GM18517 (cell line): ENCODE measurements at regions not wholly inside any gene's neighbourhood (a gene's known extent, or its start where the extent isn't known, plus 50 kb on each side); places are given as distances from the start of the nearest gene placed in this dataset.
A peak's percentile ranks its signal among the peaks of the same experiment; 100 is the strongest.

ENCODE experiments used
- ATAC-seq: cut with Tn5 transposase; IDR thresholded peaks from one replicate; pipeline ENCODE4 v1.9.1; 2021; ENCODE audit warnings: mild to moderate bottlenecking, moderate library complexity; ENCODE audit not compliant: unreplicated experiment

DNA sequence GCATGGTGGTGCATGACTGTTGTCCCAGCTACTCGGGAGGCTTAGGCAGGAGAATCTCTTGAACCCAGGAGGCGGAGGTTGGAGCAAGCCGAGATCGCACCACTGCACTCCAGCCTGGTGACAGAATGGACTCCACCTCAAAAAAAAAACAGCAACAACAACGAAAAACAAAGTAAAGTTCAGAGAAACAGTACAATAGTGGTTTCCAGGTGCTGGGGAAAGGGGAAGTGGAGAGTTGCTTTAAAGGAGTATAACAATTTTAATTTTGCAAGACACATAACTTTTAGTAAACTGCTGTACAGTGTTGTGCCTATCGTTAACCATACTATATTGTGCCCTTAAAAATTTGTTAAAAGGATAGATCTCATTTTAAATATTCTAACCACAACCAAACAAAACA is 662.7 kb upstream of the POT1 start:
- no peak for ATAC-seq

DNA sequence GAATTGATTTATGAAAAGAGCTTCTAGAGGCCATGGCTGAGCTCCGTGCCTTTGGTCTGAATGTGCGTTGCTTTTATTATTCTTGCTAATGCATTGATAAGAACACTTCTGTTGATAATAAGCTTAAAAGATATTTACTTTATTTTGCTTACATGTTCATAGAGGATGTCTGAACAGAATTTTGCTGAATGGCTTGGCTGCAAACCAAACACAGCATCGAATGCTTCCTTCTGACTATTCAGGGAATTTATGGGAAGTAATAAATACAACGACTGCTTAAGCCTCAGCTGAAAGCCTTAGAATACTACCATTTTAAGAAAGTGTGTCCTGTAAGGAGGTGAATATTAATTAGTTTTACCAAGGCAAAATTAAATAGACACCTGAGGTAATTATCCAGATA is 643.5 kb upstream of the POT1 start:
- no peak for ATAC-seq

DNA sequence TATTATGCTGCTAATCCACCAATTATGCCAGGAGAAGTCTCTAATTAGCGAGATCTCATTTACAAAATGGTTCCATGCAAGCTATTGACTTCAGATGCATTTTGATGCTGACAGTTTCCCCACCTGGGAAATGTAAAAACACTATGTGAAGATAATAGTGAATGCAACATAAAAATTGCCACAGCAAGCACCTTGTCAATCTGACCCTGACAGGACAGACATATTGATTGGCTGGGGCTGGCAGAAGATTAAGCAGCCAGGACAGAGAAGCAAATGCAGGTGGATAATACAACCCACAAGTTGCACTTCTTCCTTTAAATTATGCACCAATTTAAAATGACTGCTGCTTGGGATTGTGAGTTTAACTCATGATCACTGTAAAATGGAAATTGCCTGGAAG is 642.8 kb upstream of the POT1 start:
- no peak for ATAC-seq

DNA sequence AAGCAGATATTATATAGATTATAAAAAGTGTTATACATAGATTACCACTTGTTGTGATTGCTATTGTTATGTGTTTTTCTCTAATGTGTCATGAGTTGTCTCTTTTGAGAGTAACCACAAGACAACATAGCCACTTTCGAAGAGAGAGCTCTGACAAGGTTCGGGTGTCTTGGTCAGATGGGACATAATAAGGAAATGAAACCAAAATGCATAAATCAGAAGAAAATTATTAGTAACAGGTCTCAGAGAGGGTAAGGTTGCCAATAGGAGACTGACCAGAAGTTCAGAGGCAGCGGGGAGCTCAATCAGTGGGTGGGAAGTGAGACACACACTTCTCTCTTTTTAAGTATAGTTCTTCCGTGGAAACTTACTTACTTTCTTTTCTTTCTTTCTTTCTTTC is 639.2 kb upstream of the POT1 start:
- ATAC-seq, result peak; percentile 96

DNA sequence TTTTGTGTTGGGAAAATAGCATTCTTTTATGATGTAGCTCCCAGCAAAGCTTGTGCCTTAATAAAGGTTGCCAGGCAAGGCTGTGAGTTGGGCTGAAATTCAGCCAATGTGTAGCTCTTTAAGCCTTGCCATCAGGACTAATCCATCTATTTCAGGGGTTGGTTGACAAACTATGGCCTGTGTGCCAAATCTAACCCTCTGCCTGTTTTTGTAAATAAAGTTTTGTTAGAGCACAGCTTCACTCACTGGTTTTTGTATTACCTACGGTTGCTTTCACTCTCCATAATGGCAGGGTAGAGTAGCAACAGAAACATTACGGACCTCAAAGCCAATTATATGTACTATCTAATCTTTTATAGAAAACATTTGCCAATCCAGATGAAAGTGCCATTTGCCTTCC is 638.1 kb upstream of the POT1 start:
- no peak for ATAC-seq

DNA sequence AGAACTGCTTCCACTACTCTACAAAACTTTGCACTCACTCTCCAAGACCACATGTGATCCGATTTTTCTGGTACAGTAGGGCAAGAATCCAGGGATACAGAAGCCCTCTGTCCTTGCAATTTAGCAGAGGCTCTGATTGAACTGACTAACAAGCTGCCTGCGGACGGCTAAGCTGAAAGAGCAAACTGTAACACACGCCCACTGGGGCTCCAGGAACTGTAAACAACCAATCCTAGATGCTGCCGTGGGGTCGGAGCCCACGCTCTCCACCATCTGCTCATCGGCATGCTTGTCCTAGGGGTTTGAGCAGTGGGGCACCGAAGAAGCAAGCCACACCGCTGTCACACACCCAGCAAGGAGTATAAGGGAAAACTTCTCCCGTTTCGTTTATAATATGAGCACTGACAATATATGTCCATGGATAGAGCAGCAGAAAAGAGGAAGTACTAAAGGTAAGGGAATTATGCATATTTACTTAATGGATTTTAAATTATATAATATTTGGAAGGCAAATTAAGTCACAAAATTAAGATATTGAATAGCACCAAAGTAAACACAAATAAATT is 634.4 kb upstream of the POT1 start:
- no peak for ATAC-seq

DNA sequence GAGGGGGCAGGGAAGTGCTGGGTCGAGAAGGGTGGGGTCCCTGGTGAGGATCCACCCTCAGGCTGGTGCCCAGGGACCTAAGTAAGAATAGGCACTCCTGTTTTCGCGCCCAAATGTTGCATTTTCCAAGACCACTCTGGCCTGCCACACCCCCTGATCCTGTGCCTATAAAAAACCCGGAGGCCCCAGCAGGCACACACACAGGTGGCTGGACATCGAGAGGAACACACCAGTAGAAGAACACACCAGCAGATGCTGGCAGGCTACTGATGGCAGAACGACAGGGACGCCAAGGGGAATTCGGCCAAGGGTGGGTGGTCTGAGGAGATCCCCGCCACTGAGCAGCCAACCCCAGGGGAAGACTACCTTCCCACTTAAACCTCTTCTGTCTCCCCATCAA is 633.9 kb upstream of the POT1 start:
- ATAC-seq, result no peak

DNA sequence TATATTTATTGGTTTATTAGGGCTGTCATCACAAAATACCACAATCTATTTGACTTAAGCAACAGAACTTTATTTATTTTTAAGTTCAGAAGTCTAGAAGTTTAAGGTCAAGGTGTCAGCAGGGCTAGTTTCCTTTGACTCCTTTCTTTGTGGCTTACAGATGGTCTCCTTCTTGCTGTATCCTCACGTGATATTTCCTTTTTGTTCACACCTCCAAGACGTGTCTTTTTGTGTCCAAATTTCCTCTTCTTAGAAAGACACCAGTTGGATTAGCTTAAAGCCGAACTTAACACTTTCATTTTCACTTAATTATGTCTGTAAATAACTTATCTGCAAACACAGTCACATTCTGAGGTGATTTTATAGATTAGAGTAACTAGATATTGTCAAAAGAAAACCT is 631.4 kb upstream of the POT1 start:
- no peak for ATAC-seq

DNA sequence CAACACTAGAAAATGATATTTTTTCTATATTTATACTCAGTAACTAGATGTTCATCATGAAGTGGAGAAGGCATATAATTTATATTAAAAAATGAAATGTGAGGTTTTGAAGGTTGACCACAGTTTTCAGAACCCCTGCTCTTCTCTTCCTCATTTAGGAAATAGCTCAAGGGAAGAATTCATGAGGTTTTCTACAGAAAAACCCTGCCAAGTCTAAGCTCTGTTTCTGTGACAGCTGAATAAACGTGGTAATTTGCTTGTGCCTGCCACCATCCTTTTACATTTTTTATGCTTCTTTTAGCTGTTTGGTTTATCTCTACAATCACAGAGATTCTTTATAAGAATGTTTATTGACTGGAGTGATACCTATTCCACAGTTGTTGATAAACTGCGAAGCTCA is 630.3 kb upstream of the POT1 start:
- ATAC-seq, result no peak

DNA sequence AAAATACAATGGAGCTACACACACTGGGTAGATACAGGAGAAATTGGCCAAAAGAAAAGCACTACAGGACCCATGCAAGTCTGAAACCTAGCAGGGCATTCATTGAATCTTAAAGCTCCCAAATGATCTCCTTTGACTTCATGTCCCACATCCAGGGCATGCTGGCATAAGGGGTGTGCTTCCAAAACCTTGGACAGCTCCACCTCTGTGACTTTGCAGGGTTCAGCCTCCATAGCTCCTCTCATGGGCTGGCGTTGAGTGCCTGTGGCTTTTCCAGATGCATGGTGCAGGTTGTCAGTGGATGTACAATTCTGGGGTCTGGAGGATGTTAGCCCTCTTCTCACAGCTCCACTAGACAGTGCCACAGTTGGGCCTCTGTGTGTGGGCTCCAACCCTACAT is 626.3 kb upstream of the POT1 start:
- no peak for ATAC-seq

DNA sequence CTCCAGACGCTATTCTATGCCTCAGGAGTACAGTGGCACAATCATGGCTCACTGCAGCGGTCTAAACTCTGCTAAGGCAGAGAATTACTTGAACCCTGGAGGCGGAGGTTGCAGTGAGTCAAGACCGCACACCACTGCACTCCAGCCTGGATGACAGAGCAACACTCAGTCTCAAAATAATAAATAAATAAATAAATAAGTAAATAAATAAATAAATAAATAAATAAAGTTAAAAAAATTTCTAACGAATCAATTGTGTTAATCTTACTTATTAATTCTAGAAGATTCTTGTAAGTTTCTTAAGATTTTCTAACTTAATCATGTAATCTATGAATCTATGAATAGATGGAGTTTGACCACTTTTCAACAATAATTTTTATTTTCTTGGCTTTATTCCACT is 621.4 kb upstream of the POT1 start:
- ATAC-seq, result no peak

DNA sequence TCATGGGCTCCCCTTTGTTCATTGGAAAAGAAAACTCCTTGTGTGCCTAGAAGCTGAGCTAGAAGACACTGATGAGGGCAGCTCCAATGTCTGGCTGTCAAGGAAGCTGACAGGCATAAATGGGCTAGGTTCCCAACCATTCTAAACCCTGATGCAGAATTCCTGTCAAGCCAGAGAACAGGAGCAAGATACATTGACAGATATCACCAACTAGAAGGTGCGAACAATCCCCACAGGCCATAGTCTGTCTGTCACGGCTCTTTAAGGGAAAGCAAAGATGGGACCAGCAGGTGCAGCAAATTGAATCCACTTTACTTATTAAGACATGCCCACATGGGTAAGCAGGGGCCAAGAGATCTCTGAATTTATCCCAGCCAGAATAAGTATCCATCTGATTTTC is 617.9 kb upstream of the POT1 start:
- ATAC-seq, result no peak

DNA sequence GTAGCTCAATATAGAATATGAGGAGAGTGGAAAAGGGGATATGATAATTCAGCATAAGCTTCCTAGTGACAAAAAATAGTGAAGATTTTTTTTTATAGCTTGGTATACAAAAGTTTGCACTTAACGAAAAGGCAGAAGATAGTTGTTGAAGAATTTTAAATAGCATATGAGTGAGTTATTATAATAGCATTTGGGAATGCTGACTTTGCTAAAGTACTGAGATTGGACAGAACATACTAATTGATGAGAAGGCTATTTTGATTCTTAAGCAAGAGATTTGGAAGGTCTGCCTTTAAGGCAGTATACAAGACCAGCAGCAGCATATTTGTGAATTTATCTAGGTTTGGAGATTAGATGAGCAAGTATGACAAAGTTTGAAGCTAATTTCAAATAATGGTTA is 600.9 kb upstream of the POT1 start:
- ATAC-seq, result no peak

DNA sequence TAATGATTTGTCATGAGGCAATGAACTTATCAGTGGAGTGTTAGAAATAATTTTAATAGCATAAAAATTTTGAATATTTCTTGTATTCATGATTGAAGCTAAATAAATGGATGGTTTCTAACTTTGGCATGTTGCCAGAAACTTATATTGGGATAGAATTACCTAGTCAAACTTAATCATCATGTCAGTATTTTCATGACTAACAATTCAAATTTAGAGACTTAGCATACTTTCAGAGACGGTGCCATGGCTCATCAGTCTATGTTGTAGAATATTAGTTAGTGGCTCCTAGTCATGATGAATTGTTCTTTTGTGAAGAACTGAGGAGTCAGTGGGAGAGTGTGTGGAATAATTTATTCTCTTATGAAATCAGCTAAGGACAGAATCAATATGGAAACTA is 599.6 kb upstream of the POT1 start:
- ATAC-seq, result no peak

DNA sequence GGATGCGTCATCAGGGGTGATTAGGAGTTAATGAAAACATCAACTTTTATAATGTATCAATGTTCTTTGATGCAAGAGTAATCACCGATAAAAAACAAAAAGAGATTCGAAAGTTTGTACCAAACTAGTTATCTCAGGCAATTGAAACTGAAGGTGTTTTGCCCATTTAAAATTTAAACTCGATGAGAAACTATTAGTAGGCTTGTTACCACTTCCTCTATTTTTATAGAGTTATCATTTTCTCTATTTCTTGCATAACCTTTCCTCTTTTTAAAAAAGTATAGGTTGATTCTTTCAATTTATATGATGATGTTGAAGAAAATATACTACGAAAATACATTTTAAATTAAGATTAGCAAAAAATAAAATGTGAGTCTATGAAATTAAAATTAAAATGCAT is 597.3 kb upstream of the POT1 start:
- no peak for ATAC-seq

DNA sequence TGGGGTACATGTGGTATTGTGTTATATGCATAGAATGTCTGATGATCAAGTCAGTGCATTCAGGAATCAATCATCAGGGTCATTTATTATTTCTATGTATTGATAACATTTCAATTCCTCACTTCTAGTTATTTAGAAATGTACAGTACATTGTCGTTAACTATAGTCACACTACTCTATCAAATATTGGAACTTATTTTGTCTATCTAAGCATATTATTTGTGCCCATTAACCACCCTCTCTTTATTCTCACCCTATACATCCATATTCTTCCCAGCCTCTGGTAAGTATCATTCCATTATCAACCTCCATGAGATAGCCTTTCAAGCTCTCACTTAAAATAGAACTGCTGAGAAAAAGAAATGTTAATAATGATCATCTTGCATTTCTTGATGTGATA is 596.5 kb upstream of the POT1 start:
- ATAC-seq, result no peak

DNA sequence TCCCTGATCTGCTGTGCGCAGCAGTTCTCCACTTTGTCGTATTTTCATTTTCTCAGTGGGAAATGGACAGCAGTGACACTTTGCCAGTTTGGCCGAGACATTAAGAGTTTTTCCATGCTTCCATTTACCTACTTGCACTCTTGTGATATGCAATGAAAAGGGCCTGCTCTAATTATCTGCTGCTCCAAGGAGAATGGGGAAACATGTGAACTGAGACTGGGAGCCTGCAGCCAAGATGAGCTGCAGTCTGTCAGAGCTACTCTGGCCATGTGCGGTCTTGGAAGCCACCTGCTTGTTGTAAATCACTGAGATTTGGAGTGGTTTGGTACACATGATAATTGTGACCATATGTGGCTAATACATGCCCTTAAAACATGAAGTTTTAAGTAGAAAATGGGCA is 586.6 kb upstream of the POT1 start:
- ATAC-seq, result no peak

DNA sequence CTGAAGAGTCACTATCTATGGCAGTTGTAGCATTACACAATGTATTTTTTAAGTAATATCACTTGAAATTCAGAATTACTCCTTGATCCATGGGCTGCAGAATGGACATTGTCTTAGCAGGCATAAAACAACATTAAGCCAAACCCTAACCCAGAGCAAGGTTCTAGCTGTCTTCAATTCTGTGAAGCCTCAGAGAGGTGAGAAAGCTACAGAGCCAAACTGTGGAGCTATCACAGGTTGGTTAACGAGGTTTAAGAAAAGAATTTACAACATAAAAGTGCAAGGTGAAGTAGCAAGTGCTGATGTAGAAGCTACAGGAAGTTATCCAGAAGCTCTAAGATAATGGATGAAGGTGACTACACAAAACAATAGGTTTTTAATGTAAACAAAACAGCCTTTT is 582.7 kb upstream of the POT1 start:
- no peak for ATAC-seq

DNA sequence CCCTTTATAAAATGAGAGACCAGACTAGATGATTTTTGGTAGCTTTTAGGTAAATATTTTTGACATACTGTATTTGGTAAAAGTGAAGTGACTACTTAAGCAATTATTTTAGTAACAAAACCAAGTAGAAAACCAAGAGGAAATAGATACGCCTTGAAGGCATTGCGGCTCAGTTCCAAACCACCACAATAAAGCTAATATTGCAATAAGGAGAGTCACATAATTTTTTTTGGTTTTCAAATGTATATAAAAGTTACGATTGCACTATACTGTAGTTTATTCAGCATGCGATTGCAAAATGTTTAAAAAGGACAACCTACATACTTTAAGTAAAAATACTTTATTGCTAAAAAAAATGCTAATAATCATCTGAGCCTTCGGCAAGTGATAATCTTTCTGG is 581.7 kb upstream of the POT1 start:
- no peak for ATAC-seq

DNA sequence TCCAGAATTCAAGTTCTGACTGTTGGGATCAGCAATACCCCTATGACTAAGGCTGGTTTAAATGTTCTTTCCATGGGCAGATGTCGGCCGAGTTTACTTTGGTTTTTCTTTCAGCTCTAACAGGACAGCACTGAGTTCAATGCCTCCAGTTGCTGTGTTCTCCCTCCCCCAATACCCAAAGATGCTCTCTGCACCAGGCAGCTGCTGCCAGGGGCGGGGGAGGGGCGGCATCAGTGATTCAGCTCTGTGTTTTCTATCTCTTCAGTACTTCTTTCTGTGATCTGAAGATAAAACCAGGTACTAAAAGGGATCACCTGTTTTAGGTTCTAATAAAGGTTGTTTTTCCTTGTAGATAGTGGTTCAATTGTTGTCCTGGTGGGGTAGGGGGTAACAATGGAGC is 576.7 kb upstream of the POT1 start:
- no peak for ATAC-seq

DNA sequence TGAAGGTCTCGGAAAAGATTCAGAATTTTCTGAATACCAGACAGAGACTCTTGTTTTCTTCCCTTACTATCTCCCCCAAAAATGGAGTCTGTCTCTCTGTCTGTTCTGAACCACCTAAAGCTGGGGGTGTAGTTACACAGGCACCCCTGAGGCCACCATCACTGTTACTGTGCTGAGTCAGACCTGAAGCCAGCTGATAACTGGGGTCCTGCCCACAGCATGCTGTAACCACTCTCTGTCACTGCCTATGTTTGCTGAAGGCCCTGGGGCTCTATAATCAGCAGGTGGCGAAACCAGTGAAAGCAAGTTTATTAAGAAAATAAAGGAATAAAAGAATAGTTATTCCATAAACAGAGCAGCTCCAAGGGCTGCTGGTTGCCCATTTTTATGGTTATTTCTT is 575.2 kb upstream of the POT1 start:
- ATAC-seq, result no peak

DNA sequence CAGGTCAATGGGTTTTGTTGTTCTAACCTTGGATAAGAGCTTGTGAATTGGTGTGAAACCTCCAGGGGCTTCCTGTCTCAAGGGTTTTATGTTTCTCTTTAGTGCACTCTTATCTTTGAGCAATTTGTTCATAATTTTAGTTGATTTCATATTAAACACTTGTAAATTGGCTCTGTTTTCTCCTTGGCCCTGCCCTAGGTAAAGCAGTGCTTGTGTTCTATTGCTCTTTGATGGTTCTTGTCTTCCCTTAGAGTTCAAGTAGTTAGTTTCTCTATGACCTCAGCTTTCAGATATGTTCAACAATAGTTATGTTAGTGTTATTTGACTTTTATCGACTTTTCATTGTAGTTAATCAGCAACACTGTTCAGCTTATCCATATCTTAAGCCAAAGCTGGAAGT is 566.4 kb upstream of the POT1 start:
- ATAC-seq, result no peak

DNA sequence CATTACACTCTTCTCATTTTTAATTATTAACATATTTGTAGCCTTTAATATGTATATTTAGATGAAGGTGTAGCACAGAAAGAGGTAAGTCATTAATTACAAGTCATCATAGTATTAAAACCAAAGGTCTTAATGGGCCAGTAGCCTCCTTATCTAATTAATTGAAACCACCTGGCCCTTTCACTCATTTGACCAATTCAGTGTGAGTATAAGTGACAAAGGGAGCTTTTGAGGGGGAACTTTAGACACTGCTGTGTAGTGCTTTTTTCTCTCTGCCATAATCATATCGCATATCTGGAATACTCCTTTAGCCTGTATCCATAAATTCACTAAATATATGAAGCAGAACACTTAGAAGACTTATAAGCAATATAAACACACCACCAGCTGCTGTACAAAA is 562.9 kb upstream of the POT1 start:
- no peak for ATAC-seq

DNA sequence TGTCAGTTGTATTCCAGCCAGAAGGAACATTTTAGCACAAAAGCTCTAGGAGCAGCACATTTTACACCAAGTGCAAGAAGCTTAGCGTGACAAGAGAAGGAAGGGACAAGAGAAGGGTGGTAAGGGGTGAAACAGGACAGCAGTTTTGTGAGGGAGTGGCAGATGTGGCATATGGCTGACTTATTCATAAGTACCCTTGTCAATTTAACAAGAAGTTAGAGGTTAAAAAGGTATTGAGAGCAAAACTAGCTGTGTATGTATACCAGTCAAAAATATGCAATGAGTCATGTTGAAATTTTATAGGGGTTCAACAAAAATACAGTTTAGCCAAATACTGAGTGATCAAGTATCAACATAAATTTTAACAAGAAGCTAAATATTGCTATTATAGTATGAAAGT is 561.5 kb upstream of the POT1 start:
- no peak for ATAC-seq
